ENCODE measurements at regions not wholly inside any gene's neighbourhood (a gene's known extent, or its start where the extent isn't known, plus 50 kb on each side); places are given as distances from the start of the nearest gene placed in this dataset.

DNA sequence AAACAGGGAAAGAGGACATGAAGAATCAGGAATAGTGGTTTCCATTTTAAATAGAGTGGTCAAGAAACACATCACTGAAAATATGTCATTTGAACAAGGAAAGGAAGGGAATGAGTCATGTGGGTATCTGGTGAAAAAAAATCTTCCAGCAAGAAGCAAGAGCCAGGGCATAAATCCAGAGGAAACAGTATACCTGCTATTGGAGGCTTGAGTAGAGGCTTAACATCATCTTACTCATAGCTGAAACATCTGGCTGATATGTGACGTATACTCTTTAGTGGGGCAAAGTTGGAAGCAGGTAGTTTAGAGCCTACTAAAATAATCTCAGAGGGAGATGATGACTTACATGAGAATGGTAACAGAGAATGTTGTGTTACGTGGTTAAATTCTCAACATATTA lies 517.2 kb downstream of the CAAP1 start:
- no peaks in the 10 kb centered on the region for H3K4me1 Mint-ChIP-seq
- no peak for DNase-seq (ENCODE audit: low read depth, low spot score)
- H3K36me3 Mint-ChIP-seq (ENCODE audit: low read depth) = no peaks in the 10 kb centered on the region
- H3K27me3 Mint-ChIP-seq (ENCODE audit: low read depth) = no peaks in the 10 kb centered on the region
- TF ChIP-seq, protein P1, sequence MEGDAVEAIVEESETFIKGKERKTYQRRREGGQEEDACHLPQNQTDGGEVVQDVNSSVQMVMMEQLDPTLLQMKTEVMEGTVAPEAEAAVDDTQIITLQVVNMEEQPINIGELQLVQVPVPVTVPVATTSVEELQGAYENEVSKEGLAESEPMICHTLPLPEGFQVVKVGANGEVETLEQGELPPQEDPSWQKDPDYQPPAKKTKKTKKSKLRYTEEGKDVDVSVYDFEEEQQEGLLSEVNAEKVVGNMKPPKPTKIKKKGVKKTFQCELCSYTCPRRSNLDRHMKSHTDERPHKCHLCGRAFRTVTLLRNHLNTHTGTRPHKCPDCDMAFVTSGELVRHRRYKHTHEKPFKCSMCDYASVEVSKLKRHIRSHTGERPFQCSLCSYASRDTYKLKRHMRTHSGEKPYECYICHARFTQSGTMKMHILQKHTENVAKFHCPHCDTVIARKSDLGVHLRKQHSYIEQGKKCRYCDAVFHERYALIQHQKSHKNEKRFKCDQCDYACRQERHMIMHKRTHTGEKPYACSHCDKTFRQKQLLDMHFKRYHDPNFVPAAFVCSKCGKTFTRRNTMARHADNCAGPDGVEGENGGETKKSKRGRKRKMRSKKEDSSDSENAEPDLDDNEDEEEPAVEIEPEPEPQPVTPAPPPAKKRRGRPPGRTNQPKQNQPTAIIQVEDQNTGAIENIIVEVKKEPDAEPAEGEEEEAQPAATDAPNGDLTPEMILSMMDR (conservative IDR thresholded peaks at IDR 0.05) = no peak
- no peak overlapping the region for H3K4me3 Mint-ChIP-seq
- H3K9me3 Mint-ChIP-seq = peaks cover 4% of the 10 kb centered on the region
- no peak overlapping the region for H3K27ac Mint-ChIP-seq (ENCODE audit: unreplicated experiment)

DNA sequence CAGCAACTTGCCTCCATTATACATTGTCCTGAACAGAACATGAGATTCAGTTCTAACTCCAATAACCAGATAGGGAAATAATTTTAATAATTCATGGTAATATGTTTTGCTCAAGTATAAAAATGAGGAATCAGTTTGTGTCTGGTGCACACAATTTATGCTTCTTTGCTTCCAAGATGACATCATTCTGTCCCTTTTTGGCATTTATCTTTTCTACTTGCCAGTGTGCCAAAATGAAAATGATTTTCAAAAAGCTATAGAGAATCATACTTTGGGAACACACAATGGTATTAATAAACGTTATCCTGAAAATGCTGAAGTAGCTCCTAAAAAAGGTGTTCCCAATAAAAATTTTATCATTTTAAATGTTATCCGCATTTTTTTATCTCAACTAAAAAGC lies 519.0 kb downstream of the CAAP1 start:
- no peak for DNase-seq (ENCODE audit: low read depth, low spot score)
- Mint-ChIP-seq H3K36me3 (ENCODE audit: low read depth) (no peaks in the 10 kb centered on the region), H3K4me3 (no peak overlapping the region), H3K9me3 (peaks cover 4% of the 10 kb centered on the region), H3K4me1 (no peaks in the 10 kb centered on the region), H3K27ac (ENCODE audit: unreplicated experiment) (no peak overlapping the region), H3K27me3 (ENCODE audit: low read depth) (no peaks in the 10 kb centered on the region)
- TF ChIP-seq, protein P1 (conservative IDR thresholded peaks at IDR 0.05) = no peak

DNA sequence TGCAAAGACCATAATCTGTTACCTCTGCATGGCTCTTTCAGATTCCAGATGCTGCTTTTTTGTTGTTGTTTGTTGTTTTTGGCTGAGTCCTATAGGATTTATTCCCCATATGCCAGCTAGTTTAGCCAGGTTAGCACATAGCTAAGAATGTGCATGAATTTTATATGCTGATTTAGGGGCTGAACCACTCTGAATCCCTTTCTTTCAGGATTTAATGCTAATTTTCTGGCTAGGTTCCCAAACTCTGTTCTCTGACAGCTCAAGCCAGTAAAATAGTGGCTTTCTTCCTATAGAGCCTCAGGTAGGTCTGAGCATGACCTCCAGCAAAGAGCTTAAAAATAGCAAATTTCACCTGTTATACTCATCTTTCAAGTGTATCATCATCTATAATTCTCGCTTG lies 521.4 kb downstream of the CAAP1 start:
- TF ChIP-seq, protein P1 (conservative IDR thresholded peaks at IDR 0.05) = no peak
- Mint-ChIP-seq H3K27ac (ENCODE audit: unreplicated experiment) (no peak overlapping the region), H3K36me3 (ENCODE audit: low read depth) (no peaks in the 10 kb centered on the region), H3K4me3 (no peak overlapping the region), H3K27me3 (ENCODE audit: low read depth) (no peaks in the 10 kb centered on the region), H3K4me1 (no peaks in the 10 kb centered on the region), H3K9me3 (peaks cover 3% of the 10 kb centered on the region)
- no peak for DNase-seq (ENCODE audit: low read depth, low spot score)

DNA sequence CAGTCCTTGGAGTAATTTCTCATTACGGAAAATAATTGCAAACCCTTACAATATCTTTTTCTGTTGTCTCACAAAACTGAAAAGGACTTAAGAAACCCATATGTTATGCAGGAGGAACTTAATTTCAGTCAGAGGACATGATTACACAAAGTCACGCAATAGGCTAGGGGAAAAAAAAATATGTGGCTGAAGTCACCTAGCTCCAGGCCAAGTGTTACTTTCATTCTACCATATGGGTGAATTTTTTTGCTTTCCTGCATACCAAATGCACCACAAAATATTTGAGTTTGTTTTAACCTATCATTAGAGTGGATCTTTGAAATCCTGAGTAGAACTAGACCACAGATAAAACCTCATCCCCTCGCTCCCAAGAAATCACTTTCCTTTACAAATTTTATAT lies 523.5 kb downstream of the CAAP1 start:
- H3K36me3 Mint-ChIP-seq (ENCODE audit: low read depth) = no peaks in the 10 kb centered on the region
- no peak overlapping the region for H3K4me3 Mint-ChIP-seq
- no peaks in the 10 kb centered on the region for H3K27me3 Mint-ChIP-seq (ENCODE audit: low read depth)
- DNase-seq (ENCODE audit: low read depth, low spot score) = no peak
- H3K4me1 Mint-ChIP-seq = no peaks in the 10 kb centered on the region
- H3K27ac Mint-ChIP-seq (ENCODE audit: unreplicated experiment) = no peak overlapping the region
- peaks cover 3% of the 10 kb centered on the region for H3K9me3 Mint-ChIP-seq
- TF ChIP-seq, protein P1 (conservative IDR thresholded peaks at IDR 0.05) = no peak

DNA sequence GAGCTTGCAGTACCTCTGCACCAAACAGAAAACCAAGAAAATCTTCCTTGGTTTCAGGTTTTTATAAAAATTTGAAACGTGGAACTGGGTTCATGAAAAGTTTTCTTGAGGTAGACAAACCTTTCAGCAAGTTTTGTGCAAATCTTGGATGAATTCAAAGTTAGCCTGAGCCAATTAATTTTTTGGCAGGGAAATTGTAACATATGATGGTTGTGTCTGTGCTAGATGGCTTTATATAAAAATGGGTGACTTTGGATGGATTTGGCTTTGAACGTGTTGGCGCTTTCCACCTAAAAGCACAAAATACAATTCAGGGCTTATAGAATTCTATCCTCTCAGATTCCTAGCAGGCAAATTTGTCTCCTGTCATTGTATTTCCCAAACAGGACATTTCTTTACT lies 524.4 kb downstream of the CAAP1 start:
- DNase-seq (ENCODE audit: low read depth, low spot score) = no peak
- H3K4me1 Mint-ChIP-seq = no peaks in the 10 kb centered on the region
- H3K27ac Mint-ChIP-seq (ENCODE audit: unreplicated experiment) = no peak overlapping the region
- TF ChIP-seq, protein P1 (conservative IDR thresholded peaks at IDR 0.05) = no peak
- H3K27me3 Mint-ChIP-seq (ENCODE audit: low read depth) = no peaks in the 10 kb centered on the region
- peaks cover 5% of the 10 kb centered on the region for H3K9me3 Mint-ChIP-seq
- H3K36me3 Mint-ChIP-seq (ENCODE audit: low read depth) = no peaks in the 10 kb centered on the region
- H3K4me3 Mint-ChIP-seq = no peak overlapping the region

DNA sequence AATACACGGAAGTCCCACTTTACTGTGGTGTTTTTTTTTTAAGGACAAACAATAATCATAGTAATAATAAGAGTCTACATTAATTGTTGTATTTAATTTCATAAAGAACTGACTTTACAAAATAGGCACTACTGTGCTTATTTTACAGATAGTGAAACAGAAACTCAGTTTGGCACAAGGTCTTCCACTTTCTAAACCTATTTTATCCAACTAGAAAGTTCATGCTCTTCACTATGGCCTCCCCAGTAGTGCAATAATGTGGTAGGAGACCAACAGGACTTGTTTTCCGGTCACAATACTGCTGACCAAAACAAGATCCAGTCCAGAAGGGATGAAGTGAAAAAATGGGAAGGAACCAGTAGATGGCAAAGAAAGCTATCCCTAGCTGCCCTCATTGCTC lies 531.6 kb downstream of the CAAP1 start:
- Mint-ChIP-seq H3K36me3 (ENCODE audit: low read depth) (peaks cover 2% of the 10 kb centered on the region), H3K27ac (ENCODE audit: unreplicated experiment) (no peak overlapping the region), H3K4me3 (no peak overlapping the region), H3K4me1 (no peaks in the 10 kb centered on the region), H3K9me3 (peaks cover 10% of the 10 kb centered on the region), H3K27me3 (ENCODE audit: low read depth) (no peaks in the 10 kb centered on the region)
- no peak for DNase-seq (ENCODE audit: low read depth, low spot score)
- TF ChIP-seq, protein P1 (conservative IDR thresholded peaks at IDR 0.05) = no peak
